Fibroblast of the aortic adventitia (primary cell): ENCODE measurements at regions not wholly inside any gene's neighbourhood (a gene's known extent, or its start where the extent isn't known, plus 50 kb on each side); places are given as distances from the start of the nearest gene placed in this dataset.

ENCODE experiments used
- DNase-seq: peaks from one replicate; pipeline ENCODE4 v3.0.0-alpha.2; 2010; ENCODE audit warnings: low read depth
- H3K4me3 ChIP-seq: 2 replicates; pipeline ENCODE4 v1.5.1; 2011; ENCODE audit warnings: low read depth, mild to moderate bottlenecking, control low read depth, low read length, moderate library complexity
- TF ChIP-seq, protein P1 (sequence below): IDR thresholded peaks from 2 replicates; pipeline ENCODE4 v1.5.1; 2011; ENCODE audit warnings: mild to moderate bottlenecking, low read length, control low read depth, inconsistent platforms; ENCODE audit not compliant: insufficient read depth

DNA sequence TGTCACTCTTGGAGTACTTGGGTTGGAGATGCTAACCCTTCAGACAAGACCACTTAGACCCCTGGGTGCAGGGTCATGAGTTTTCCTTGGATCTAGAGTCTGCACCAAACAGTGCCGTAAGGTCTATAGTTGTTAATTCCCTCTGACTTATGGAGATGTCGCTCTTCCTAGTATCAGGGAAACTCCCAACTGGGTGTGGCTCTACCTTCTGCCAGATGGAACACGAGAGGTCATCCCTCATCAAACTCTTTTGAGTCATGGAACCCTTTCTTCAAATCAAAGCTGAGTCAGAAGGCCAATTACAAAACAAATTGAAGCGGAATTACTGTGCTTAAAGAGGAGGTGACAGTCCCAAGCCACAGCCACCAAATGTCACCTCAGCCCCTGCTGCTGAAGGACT lies 514.9 kb upstream of the PROK2 start:
- TF ChIP-seq, protein P1, sequence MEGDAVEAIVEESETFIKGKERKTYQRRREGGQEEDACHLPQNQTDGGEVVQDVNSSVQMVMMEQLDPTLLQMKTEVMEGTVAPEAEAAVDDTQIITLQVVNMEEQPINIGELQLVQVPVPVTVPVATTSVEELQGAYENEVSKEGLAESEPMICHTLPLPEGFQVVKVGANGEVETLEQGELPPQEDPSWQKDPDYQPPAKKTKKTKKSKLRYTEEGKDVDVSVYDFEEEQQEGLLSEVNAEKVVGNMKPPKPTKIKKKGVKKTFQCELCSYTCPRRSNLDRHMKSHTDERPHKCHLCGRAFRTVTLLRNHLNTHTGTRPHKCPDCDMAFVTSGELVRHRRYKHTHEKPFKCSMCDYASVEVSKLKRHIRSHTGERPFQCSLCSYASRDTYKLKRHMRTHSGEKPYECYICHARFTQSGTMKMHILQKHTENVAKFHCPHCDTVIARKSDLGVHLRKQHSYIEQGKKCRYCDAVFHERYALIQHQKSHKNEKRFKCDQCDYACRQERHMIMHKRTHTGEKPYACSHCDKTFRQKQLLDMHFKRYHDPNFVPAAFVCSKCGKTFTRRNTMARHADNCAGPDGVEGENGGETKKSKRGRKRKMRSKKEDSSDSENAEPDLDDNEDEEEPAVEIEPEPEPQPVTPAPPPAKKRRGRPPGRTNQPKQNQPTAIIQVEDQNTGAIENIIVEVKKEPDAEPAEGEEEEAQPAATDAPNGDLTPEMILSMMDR: no peak
- no peak overlapping the region for H3K4me3 ChIP-seq
- peak; percentile 13 for DNase-seq

GRCh38 chr3:72299321-72299802 lies 514.4 kb upstream of the PROK2 start:
- TF ChIP-seq, protein P1: no peak
- peak; percentile 86 for DNase-seq
- H3K4me3 ChIP-seq: no peak overlapping the region

GRCh38 chr3:72298201-72299152 lies 513.5 kb upstream of the PROK2 start:
- DNase-seq: no peak
- TF ChIP-seq, protein P1: no peak
- H3K4me3 ChIP-seq: no peak overlapping the region

DNA sequence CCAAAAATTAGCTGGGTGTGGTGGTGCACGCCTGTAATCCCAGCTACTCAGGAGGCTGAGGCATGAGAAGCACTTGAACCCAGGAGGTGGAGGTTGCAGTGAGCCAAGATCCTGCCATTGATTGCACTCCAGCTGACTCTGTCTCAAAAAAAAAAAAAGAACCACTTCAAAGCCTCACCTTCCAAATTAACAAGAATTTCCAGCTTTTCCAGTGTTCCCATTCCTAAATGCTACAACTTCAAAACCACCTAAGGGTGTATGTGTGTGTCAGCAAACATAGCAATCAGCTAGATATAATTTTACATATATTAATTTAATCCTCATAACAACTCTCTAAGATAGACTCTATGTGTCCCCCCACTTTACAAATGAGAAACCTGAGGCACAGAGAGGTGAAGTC lies 512.5 kb upstream of the PROK2 start:
- H3K4me3 ChIP-seq: no peak overlapping the region
- DNase-seq: no peak
- TF ChIP-seq, protein P1: no peak

GRCh38 chr3:72296477-72297111 lies 511.6 kb upstream of the PROK2 start:
- TF ChIP-seq, protein P1: no peak
- DNase-seq: no peak
- H3K4me3 ChIP-seq: no peak overlapping the region

- H3K4me3 ChIP-seq: no peak overlapping the region
- TF ChIP-seq, protein P1: no peak
- no peak for DNase-seq
These were observed 511.1 kb upstream of the PROK2 start for GRCh38 chr3:72295962-72296450.
